Esophagus squamous epithelium (tissue), 4 donors: ENCODE measurements at regions not wholly inside any gene's neighbourhood (a gene's known extent, or its start where the extent isn't known, plus 50 kb on each side); places are given as distances from the start of the nearest gene placed in this dataset.

ENCODE experiments used
- POLR2A ChIP-seq, 4 donors: fragments of 450-650 bp; IDR thresholded peaks; one replicate each; pipeline ENCODE4 v1.6.1; 2017; ENCODE audit warnings: antibody characterized with exemption in 4 of 4, mild to moderate bottlenecking in 4 of 4, moderate library complexity in 3 of 4
- TF ChIP-seq, protein P1 (sequence below), 6 experiments: fragments of 450-650 bp in 4 of 6; fragments of 200-600 bp in 2 of 6; sonication (generic) in 2 of 6; IDR thresholded peaks; one replicate each; pipeline ENCODE4 v1.5.1; 2016 to 2019; ENCODE audit warnings: antibody characterized with exemption in 6 of 6, mild to moderate bottlenecking in 4 of 6, moderate library complexity in 4 of 6

DNA sequence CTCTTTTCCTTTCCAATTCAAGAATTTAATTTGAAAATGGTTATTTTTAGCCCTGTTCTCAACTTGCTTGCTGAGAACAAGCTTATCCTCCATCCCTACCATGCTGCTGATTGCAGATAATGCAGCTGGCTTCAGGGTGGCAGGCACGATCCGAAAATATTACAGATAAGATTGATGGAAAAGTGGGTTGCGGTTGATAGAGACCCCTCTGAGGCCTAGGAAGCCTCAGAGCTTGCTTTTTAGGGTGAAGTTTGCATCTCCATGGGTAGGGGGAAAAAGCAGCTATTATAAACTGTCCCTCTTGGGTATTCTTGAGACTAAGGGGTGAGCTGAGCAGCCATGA is 116.5 kb upstream of the GOT2 start:
- TF ChIP-seq, protein P1, sequence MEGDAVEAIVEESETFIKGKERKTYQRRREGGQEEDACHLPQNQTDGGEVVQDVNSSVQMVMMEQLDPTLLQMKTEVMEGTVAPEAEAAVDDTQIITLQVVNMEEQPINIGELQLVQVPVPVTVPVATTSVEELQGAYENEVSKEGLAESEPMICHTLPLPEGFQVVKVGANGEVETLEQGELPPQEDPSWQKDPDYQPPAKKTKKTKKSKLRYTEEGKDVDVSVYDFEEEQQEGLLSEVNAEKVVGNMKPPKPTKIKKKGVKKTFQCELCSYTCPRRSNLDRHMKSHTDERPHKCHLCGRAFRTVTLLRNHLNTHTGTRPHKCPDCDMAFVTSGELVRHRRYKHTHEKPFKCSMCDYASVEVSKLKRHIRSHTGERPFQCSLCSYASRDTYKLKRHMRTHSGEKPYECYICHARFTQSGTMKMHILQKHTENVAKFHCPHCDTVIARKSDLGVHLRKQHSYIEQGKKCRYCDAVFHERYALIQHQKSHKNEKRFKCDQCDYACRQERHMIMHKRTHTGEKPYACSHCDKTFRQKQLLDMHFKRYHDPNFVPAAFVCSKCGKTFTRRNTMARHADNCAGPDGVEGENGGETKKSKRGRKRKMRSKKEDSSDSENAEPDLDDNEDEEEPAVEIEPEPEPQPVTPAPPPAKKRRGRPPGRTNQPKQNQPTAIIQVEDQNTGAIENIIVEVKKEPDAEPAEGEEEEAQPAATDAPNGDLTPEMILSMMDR (IDR thresholded peaks at IDR 0.05) = no peak
- no peak for TF ChIP-seq POLR2A (IDR thresholded peaks at IDR 0.05)
